Breast epithelium (tissue), 4 donors: ENCODE measurements at regions not wholly inside any gene's neighbourhood (a gene's known extent, or its start where the extent isn't known, plus 50 kb on each side); places are given as distances from the start of the nearest gene placed in this dataset.
A peak's percentile ranks its signal among the peaks of the same experiment; 100 is the strongest.
"Not testable (repeated sequence)": the region's sequence is repeated elsewhere in the genome, so short reads cannot be mapped to it uniquely, and the experiment has no call there.

ENCODE experiments used
- DNase-seq, 2 donors: peaks; one replicate each; pipeline ENCODE4 v3.0.0-alpha.2; 2019; ENCODE audit warnings: low spot score in 2 of 2
- H3K27ac ChIP-seq, 2 donors: fragments of 200-600 bp; sonication (generic) in 1 of 2; one replicate each; pipeline ENCODE4 v1.5.1; 2016 to 2019; ENCODE audit warnings: mild to moderate bottlenecking in 1 of 2
- H3K27me3 ChIP-seq, 2 donors: fragments of 200-600 bp; sonication (generic) in 1 of 2; one replicate each; pipeline versions ENCODE4 v1.5.1 to v1.6.0; 2017 to 2019; ENCODE audit warnings: control low read depth in 1 of 2, mild to moderate bottlenecking in 1 of 2
- H3K36me3 ChIP-seq: fragments of 200-600 bp; one replicate; pipeline ENCODE4 v1.5.1; 2019
- H3K4me1 ChIP-seq, 2 donors: fragments of 200-600 bp; sonication (generic); one replicate each; pipeline ENCODE4 v1.5.1; 2016 to 2019; ENCODE audit warnings: control low read depth in 1 of 2
- H3K4me3 ChIP-seq, 3 donors: fragments of 200-600 bp; sonication (generic); 1 replicate in 2 of 3; 2 replicates in 1 of 3; pipeline ENCODE4 v1.5.1; 2016 to 2019; ENCODE audit warnings: mild to moderate bottlenecking in 3 of 3, moderate library complexity in 2 of 3
- H3K9me3 ChIP-seq, 2 donors: fragments of 200-600 bp; sonication (generic) in 1 of 2; one replicate each; pipeline ENCODE4 v1.5.1; 2016 to 2019; ENCODE audit warnings: control low read depth in 1 of 2
- CTCF ChIP-seq, 3 donors: fragments of 450-650 bp; IDR thresholded peaks; one replicate each; pipeline ENCODE4 v1.5.1; 2016 to 2017; ENCODE audit warnings: antibody characterized with exemption in 3 of 3, mild to moderate bottlenecking in 3 of 3, moderate library complexity in 3 of 3
- POLR2A ChIP-seq: fragments of 450-650 bp; IDR thresholded peaks from one replicate; pipeline ENCODE4 v1.6.1; 2016; ENCODE audit warnings: antibody characterized with exemption, mild to moderate bottlenecking, moderate library complexity
- POLR2AphosphoS5 ChIP-seq, 3 donors: sonication (generic); formaldehyde crosslinking; IDR thresholded peaks; one replicate each; pipeline ENCODE4 v1.6.1; 2017; ENCODE audit warnings: antibody characterized with exemption in 3 of 3
- intact Hi-C: fragments of 100-400 bp; cut with DNase I; formaldehyde crosslinking; loops from one replicate; pipeline ENCODE4 v1.15.1; 2023; ENCODE audit warnings: low total_unique reads

- Histone ChIP-seq H3K27me3 (no peaks in the 10 kb centered on the region), H3K4me3 (no peak overlapping the region), H3K9me3 (peaks cover 0 to 5% of the 10 kb centered on the region in 2 donors), H3K36me3 (no peaks in the 10 kb centered on the region), H3K4me1 (no peaks in the 10 kb centered on the region), H3K27ac (peak overlapping the region in 1 of 2 donors; percentile 78)
- TF ChIP-seq POLR2A (no peak), CTCF (IDR thresholded peaks at IDR 0.05) (no peak), POLR2AphosphoS5 (IDR thresholded peaks at IDR 0.05) (no peak)
- no peak for DNase-seq
- intact Hi-C loops: no loop called here
Measured at GRCh38 chr11:33532257-33532656, 168.4 kb downstream of the C11orf91 start.

GRCh38 chr11:33531743-33532181, 168.9 kb downstream of the C11orf91 start:
- TF ChIP-seq CTCF (IDR thresholded peaks at IDR 0.05) (no peak), POLR2A (no peak), POLR2AphosphoS5 (IDR thresholded peaks at IDR 0.05) (no peak)
- H3K27me3 ChIP-seq: no peaks in the 10 kb centered on the region
- intact Hi-C loops: no loop called here
- H3K4me3 ChIP-seq: no peak overlapping the region
- peak in 1 of 2 donors; percentile 22 for DNase-seq
- H3K9me3 ChIP-seq: peaks cover 0 to 10% of the 10 kb centered on the region in 2 donors
- peak overlapping the region; percentile 59 to 78 for H3K27ac ChIP-seq
- H3K36me3 ChIP-seq: no peaks in the 10 kb centered on the region
- no peaks in the 10 kb centered on the region for H3K4me1 ChIP-seq

GRCh38 chr11:33530815-33531214, 169.8 kb downstream of the C11orf91 start:
- Histone ChIP-seq H3K9me3 (peaks cover 0 to 11% of the 10 kb centered on the region in 2 donors), H3K27ac (peak overlapping the region; percentile 59 to 78), H3K27me3 (no peaks in the 10 kb centered on the region), H3K4me3 (peak overlapping the region in 1 of 3 donors; percentile 28), H3K4me1 (no peaks in the 10 kb centered on the region), H3K36me3 (no peaks in the 10 kb centered on the region)
- TF ChIP-seq CTCF (IDR thresholded peaks at IDR 0.05) (no peak), POLR2AphosphoS5 (IDR thresholded peaks at IDR 0.05) (no peak), POLR2A (no peak)
- intact Hi-C loops: no loop called here
- DNase-seq: no peak

- no peak overlapping the region for H3K27ac ChIP-seq
- peaks cover 0 to 7% of the 10 kb centered on the region in 2 donors for H3K9me3 ChIP-seq
- H3K4me3 ChIP-seq: no peak overlapping the region
- intact Hi-C loops: no loop called here
- no peaks in the 10 kb centered on the region for H3K36me3 ChIP-seq
- H3K4me1 ChIP-seq: no peaks in the 10 kb centered on the region
- DNase-seq: no peak
- H3K27me3 ChIP-seq: no peaks in the 10 kb centered on the region
- no peak for TF ChIP-seq CTCF (IDR thresholded peaks at IDR 0.05)
- no peak for TF ChIP-seq POLR2A
- no peak for TF ChIP-seq POLR2AphosphoS5 (IDR thresholded peaks at IDR 0.05)
Measured at GRCh38 chr11:33529461-33529860, 171.2 kb downstream of the C11orf91 start.

GRCh38 chr11:33527738-33528137, 172.9 kb downstream of the C11orf91 start:
- H3K27ac ChIP-seq, H3K27me3 ChIP-seq, DNase-seq, H3K9me3 ChIP-seq, H3K36me3 ChIP-seq, intact Hi-C loops, H3K4me1 ChIP-seq, H3K4me3 ChIP-seq: not testable (repeated sequence)

GRCh38 chr11:33525789-33526188, 174.8 kb downstream of the C11orf91 start:
- TF ChIP-seq POLR2A: no peak
- TF ChIP-seq CTCF (IDR thresholded peaks at IDR 0.05): no peak
- no peak for TF ChIP-seq POLR2AphosphoS5 (IDR thresholded peaks at IDR 0.05)
- H3K4me1 ChIP-seq: no peaks in the 10 kb centered on the region
- intact Hi-C loops: no loop called here
- no peak overlapping the region for H3K27ac ChIP-seq
- DNase-seq: no peak
- no peaks in the 10 kb centered on the region for H3K27me3 ChIP-seq
- no peak overlapping the region for H3K4me3 ChIP-seq
- peaks cover 0 to 7% of the 10 kb centered on the region in 2 donors for H3K9me3 ChIP-seq
- no peaks in the 10 kb centered on the region for H3K36me3 ChIP-seq
